Fibroblast of pulmonary artery (primary cell): ENCODE measurements at regions not wholly inside any gene's neighbourhood (a gene's known extent, or its start where the extent isn't known, plus 50 kb on each side); places are given as distances from the start of the nearest gene placed in this dataset.

Experiments used
- DNase-seq: peaks from one replicate; pipeline ENCODE4 v3.0.0-alpha.2; 2010; ENCODE audit warnings: low read depth
- H3K4me3 ChIP-seq: replicated peaks from 2 replicates; pipeline ENCODE4 v1.5.1; 2011; ENCODE audit warnings: low read depth, mild to moderate bottlenecking, control low read depth, low read length, moderate library complexity
- CTCF ChIP-seq: IDR thresholded peaks from 2 replicates; pipeline ENCODE4 v1.5.1; 2011; ENCODE audit warnings: mild to moderate bottlenecking, control low read depth, low read length, inconsistent platforms; ENCODE audit errors: missing control alignments

- H3K4me3 ChIP-seq, result no peak overlapping the region
- DNase-seq, result no peak
- TF ChIP-seq CTCF, result no peak
These were observed 207.2 kb downstream of the VAPA start for GRCh38 chr18:10121028-10121427.

GRCh38 chr18:10121786-10122515 is 208.1 kb downstream of the VAPA start:
- peak; percentile 52 for DNase-seq
- H3K4me3 ChIP-seq, result no peak overlapping the region
- no peak for TF ChIP-seq CTCF

GRCh38 chr18:10122988-10123950 is 209.5 kb downstream of the VAPA start:
- H3K4me3 ChIP-seq, result no peak overlapping the region
- no peak for TF ChIP-seq CTCF
- no peak for DNase-seq

GRCh38 chr18:10124071-10124470 is 210.3 kb downstream of the VAPA start:
- TF ChIP-seq CTCF, result no peak
- DNase-seq, result no peak
- H3K4me3 ChIP-seq, result no peak overlapping the region

- DNase-seq, result no peak
- no peak for TF ChIP-seq CTCF
- H3K4me3 ChIP-seq, result no peak overlapping the region
These were observed 210.7 kb downstream of the VAPA start for GRCh38 chr18:10124557-10124956.

- no peak for DNase-seq
- no peak overlapping the region for H3K4me3 ChIP-seq
- TF ChIP-seq CTCF, result no peak
These were observed 211.2 kb downstream of the VAPA start for GRCh38 chr18:10124967-10125366.
